ENCODE measurements at regions not wholly inside any gene's neighbourhood (a gene's known extent, or its start where the extent isn't known, plus 50 kb on each side); places are given as distances from the start of the nearest gene placed in this dataset.

DNA sequence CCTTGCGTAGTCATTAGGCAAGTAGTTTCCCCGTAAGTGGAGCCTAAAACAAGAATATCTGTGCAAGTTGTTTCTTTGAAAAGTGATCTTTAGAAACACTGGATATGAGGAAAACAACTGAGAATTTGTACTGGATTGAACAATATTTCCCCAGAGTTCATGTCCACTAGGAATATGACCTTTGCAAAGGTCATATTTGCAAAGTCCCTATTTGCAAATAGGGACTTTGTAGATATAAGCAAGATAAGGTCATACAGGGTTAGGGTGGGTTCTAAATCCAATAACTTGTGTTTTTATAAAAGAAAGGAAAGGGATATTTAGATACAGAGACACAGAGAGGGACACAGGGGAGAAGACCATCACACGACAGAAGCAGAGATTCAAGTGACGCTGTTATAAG, 489.2 kb upstream of the ATXN8OS start:
- TF ChIP-seq EP300 (IDR thresholded peaks at IDR 0.05), result no peak
- TF ChIP-seq, protein P1, sequence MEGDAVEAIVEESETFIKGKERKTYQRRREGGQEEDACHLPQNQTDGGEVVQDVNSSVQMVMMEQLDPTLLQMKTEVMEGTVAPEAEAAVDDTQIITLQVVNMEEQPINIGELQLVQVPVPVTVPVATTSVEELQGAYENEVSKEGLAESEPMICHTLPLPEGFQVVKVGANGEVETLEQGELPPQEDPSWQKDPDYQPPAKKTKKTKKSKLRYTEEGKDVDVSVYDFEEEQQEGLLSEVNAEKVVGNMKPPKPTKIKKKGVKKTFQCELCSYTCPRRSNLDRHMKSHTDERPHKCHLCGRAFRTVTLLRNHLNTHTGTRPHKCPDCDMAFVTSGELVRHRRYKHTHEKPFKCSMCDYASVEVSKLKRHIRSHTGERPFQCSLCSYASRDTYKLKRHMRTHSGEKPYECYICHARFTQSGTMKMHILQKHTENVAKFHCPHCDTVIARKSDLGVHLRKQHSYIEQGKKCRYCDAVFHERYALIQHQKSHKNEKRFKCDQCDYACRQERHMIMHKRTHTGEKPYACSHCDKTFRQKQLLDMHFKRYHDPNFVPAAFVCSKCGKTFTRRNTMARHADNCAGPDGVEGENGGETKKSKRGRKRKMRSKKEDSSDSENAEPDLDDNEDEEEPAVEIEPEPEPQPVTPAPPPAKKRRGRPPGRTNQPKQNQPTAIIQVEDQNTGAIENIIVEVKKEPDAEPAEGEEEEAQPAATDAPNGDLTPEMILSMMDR (IDR thresholded peaks at IDR 0.05), result no peak
- TF ChIP-seq POLR2A (IDR thresholded peaks at IDR 0.05), result no peak

All from sigmoid colon (tissue), 4 donors.